Immature natural killer cell (primary cell): ENCODE measurements at regions not wholly inside any gene's neighbourhood (a gene's known extent, or its start where the extent isn't known, plus 50 kb on each side); places are given as distances from the start of the nearest gene placed in this dataset.
A peak's percentile ranks its signal among the peaks of the same experiment; 100 is the strongest.
"Not testable (repeated sequence)": the region's sequence is repeated elsewhere in the genome, so short reads cannot be mapped to it uniquely, and the experiment has no call there.

Experiments
- DNase-seq, 3 donors: peaks; one replicate each; pipeline ENCODE4 v3.0.0; 2022; ENCODE audit warnings: mixed read lengths in 1 of 3
- H3K27ac Mint-ChIP-seq, 6 donors: one replicate each; pipeline ENCODE4 v1.8.0; 2020; ENCODE audit warnings: mixed read lengths in 6 of 6, mild to moderate bottlenecking in 5 of 6, inconsistent platforms in 4 of 6, moderate library complexity in 3 of 6
- H3K27me3 Mint-ChIP-seq, 3 donors: one replicate each; pipeline ENCODE4 v1.8.0; 2020 to 2021; ENCODE audit warnings: low read depth in 3 of 3, mild to moderate bottlenecking in 3 of 3, mixed read lengths in 3 of 3, moderate library complexity in 3 of 3, inconsistent platforms in 1 of 3
- H3K36me3 Mint-ChIP-seq, 3 donors: one replicate each; pipeline ENCODE4 v1.8.0; 2020; ENCODE audit warnings: mixed read lengths in 3 of 3, inconsistent platforms in 2 of 3, mild to moderate bottlenecking in 2 of 3
- H3K4me1 Mint-ChIP-seq, 2 donors: one replicate each; pipeline ENCODE4 v1.8.0; 2020; ENCODE audit warnings: inconsistent platforms in 2 of 2, mild to moderate bottlenecking in 2 of 2, mixed read lengths in 2 of 2, moderate library complexity in 1 of 2
- H3K4me3 Mint-ChIP-seq, 5 donors: one replicate each; pipeline ENCODE4 v1.8.0; 2020; ENCODE audit warnings: mild to moderate bottlenecking in 5 of 5, mixed read lengths in 5 of 5, inconsistent platforms in 3 of 5, moderate library complexity in 3 of 5
- H3K9me3 Mint-ChIP-seq, 6 donors: one replicate each; pipeline ENCODE4 v1.8.0; 2020; ENCODE audit warnings: mild to moderate bottlenecking in 6 of 6, mixed read lengths in 6 of 6, inconsistent platforms in 4 of 6, moderate library complexity in 3 of 6

DNA sequence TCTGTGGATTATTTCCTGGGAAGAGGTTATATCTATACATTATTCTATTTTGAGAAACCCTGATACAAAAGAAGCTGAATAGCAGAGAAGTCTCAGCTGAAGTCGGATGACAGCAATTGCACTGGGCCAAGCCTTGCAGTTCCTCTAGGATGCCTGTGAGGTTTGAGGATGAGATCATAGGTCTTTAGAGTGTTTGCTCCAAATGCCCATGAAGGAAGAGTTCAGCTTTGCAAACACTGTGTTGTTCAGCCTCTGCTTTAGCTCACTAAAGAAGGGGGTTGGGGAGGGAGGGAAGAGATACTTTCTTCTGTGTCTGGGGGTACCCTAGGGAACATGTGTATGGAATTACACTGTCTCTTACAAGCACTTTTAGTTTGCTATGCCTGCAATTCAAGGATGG is 282.5 kb upstream of the NRP1 start:
- H3K9me3 Mint-ChIP-seq, result peaks cover 0 to 4% (median under 1%) of the 10 kb centered on the region in 6 donors
- H3K4me3 Mint-ChIP-seq, result no peak overlapping the region
- H3K27ac Mint-ChIP-seq, result no peak overlapping the region
- H3K27me3 Mint-ChIP-seq, result peaks cover 0 to 4% (median 1%) of the 10 kb centered on the region in 3 donors
- H3K36me3 Mint-ChIP-seq, result peaks cover 0 to 14% (median 9%) of the 10 kb centered on the region in 3 donors
- peaks cover 11 to 12% of the 10 kb centered on the region in 2 donors for H3K4me1 Mint-ChIP-seq
- no peak for DNase-seq

DNA sequence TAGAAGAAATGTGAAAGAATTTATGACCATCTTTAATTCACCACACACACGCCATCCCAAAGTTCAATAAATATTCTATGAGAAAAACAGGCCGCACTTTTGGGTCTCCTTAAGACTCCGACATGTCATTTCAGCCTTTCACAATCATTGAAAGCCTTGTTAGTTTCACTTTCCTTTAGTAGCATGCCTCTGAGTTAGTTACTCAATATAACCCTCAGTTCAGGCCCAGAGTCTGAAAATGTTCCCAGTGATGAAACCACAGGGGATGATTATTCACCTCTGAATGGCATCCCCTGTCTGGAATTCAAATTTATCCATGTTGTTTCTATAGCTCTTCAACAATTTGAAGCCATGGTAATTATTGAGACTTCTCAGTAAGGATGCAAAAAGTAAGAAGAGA is 278.1 kb upstream of the NRP1 start:
- H3K27ac Mint-ChIP-seq, result peak overlapping the region; percentile 11 to 83 (median 56)
- peaks cover 5 to 25% (median 19%) of the 10 kb centered on the region in 3 donors for H3K36me3 Mint-ChIP-seq
- peaks cover 0 to 16% (median 11%) of the 10 kb centered on the region in 6 donors for H3K9me3 Mint-ChIP-seq
- DNase-seq, result peak; percentile 9 to 41 (median 20)
- peaks cover 2 to 4% (median 2%) of the 10 kb centered on the region in 3 donors for H3K27me3 Mint-ChIP-seq
- peak overlapping the region in 4 of 5 donors; percentile 7 to 68 (median 42) for H3K4me3 Mint-ChIP-seq
- peaks cover 11 to 13% of the 10 kb centered on the region in 2 donors for H3K4me1 Mint-ChIP-seq

DNA sequence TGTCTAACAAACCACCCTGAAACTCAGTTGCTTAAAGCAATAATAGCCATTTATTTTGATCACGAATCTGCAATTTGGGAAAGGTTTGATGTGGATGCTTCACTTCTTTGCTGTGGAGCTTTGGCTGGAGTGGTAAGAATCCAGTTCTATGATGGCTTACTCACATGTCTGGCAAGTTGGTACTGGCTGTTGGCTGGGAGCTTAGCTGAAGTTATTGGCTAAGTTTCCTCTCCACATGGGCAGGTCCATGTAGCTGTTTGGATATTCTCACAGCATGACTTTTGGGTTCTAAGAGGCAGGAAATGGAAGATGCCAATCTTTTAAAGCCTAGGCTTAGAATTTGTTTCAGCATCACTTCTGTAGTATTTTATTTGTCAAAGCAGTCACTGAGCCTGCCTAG is 277.6 kb upstream of the NRP1 start:
- H3K4me3 Mint-ChIP-seq, result peak overlapping the region in 4 of 5 donors; percentile 7 to 68 (median 42)
- peaks cover 5 to 25% (median 19%) of the 10 kb centered on the region in 3 donors for H3K36me3 Mint-ChIP-seq
- H3K27ac Mint-ChIP-seq, result peak overlapping the region; percentile 11 to 83 (median 56)
- H3K4me1 Mint-ChIP-seq, result peaks cover 11 to 13% of the 10 kb centered on the region in 2 donors
- peaks cover 0 to 16% (median 11%) of the 10 kb centered on the region in 6 donors for H3K9me3 Mint-ChIP-seq
- H3K27me3 Mint-ChIP-seq, result peaks cover 2 to 4% (median 2%) of the 10 kb centered on the region in 3 donors
- DNase-seq, result no peak

DNA sequence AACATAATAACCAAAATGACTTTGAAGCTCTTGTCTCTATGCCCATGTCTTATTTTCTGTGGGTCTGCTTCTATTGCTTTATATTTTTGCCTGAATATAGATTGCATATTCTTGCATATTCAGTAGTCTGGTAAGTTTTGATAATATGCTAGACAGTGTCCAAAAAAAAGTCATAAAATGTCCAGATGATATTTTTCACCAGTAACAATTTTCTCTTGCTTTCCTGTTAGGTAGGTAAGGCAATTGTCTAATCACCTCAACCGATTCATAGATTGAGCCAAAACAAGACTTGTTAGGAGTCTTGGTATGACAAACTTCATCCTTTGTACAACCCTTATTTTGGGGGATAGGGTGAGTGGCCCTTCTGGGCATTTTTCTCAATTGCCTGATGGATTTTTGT is 277.0 kb upstream of the NRP1 start:
- DNase-seq, result no peak
- H3K9me3 Mint-ChIP-seq, result peaks cover 0 to 16% (median 11%) of the 10 kb centered on the region in 6 donors
- no peak overlapping the region for H3K4me3 Mint-ChIP-seq
- peaks cover 11 to 13% of the 10 kb centered on the region in 2 donors for H3K4me1 Mint-ChIP-seq
- peaks cover 2 to 7% (median 4%) of the 10 kb centered on the region in 3 donors for H3K27me3 Mint-ChIP-seq
- H3K36me3 Mint-ChIP-seq, result peaks cover 5 to 25% (median 19%) of the 10 kb centered on the region in 3 donors
- no peak overlapping the region for H3K27ac Mint-ChIP-seq

DNA sequence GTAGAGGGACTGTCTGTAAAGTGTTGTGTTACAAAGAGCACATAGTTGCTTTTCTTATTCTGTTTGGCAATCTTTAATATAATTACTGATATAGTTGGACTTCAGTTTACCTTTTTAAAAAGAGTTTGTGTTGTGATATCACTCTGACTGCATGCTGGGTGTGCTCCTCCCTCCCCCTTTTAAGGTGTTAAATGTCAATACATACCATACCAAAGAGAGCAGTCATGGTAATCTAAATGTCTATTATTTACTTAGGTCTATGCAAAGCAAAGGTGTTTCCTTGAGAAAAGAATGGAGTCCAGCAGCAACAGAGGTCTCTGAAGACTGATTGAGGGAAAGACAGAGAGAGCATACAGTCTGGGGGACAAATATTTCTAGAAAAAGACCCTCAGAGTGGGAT is 275.1 kb upstream of the NRP1 start:
- peaks cover 0 to 16% (median 11%) of the 10 kb centered on the region in 6 donors for H3K9me3 Mint-ChIP-seq
- H3K27me3 Mint-ChIP-seq, result peaks cover 2 to 11% (median 7%) of the 10 kb centered on the region in 3 donors
- no peak for DNase-seq
- peaks cover 11 to 13% of the 10 kb centered on the region in 2 donors for H3K4me1 Mint-ChIP-seq
- H3K4me3 Mint-ChIP-seq, result no peak overlapping the region
- H3K36me3 Mint-ChIP-seq, result peaks cover 5 to 25% (median 19%) of the 10 kb centered on the region in 3 donors
- H3K27ac Mint-ChIP-seq, result no peak overlapping the region

DNA sequence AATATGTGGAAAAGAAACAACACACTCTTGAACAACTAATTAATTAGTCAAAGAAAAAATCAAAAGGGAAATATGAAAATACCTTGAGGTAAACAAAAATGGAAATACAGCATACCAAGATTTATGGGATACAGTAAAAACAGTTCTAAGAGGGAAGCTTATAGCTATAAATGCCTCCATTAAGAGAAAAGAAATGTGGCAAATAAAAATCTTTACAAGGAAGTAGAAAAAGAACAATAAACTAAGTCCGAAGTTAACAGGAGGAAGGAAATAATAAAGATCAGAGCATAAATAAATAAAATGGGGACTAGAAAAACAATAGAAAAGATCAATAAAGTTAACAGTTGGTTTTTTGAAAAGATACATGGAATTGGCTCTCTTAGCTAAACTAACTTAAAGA is 267.8 kb upstream of the NRP1 start:
- Mint-ChIP-seq H3K4me1 (no peaks in the 10 kb centered on the region), H3K36me3 (peaks cover 0 to 6% (median 0%) of the 10 kb centered on the region in 3 donors)

DNA sequence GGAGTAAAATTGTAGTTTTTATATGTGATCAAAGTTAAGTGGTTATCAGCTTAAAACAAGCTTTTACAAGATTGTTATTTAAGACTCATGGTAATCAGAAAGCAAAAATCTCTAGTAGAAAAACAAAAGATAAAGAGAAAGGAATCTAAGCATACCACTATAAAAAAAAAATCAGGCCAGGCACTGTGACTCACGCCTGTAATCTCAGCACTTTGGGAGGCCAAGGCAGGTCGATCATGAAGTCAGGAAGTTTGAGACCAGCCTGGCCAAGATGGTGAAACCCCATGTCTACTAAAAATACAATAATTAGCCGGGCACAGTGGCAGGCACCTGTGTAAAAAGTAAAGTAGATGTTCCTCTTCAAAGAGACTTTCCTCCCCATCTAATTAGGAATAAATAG is 265.9 kb upstream of the NRP1 start:
- no peak overlapping the region for H3K4me3 Mint-ChIP-seq
- H3K27ac Mint-ChIP-seq, result no peak overlapping the region
- no peak for DNase-seq
- peaks cover 0 to 6% (median 0%) of the 10 kb centered on the region in 3 donors for H3K36me3 Mint-ChIP-seq
- H3K9me3 Mint-ChIP-seq, result peaks cover 1 to 12% (median 6%) of the 10 kb centered on the region in 6 donors
- no peaks in the 10 kb centered on the region for H3K4me1 Mint-ChIP-seq
- H3K27me3 Mint-ChIP-seq, result peaks cover 3 to 24% (median 3%) of the 10 kb centered on the region in 3 donors

More for the DNA sequence above, 267.8 kb upstream of the NRP1 start:
- H3K4me3 Mint-ChIP-seq, result no peak overlapping the region
- peaks cover 1 to 12% (median 6%) of the 10 kb centered on the region in 6 donors for H3K9me3 Mint-ChIP-seq
- no peak overlapping the region for H3K27ac Mint-ChIP-seq
- no peak for DNase-seq
- peaks cover 2 to 19% (median 9%) of the 10 kb centered on the region in 3 donors for H3K27me3 Mint-ChIP-seq

DNA sequence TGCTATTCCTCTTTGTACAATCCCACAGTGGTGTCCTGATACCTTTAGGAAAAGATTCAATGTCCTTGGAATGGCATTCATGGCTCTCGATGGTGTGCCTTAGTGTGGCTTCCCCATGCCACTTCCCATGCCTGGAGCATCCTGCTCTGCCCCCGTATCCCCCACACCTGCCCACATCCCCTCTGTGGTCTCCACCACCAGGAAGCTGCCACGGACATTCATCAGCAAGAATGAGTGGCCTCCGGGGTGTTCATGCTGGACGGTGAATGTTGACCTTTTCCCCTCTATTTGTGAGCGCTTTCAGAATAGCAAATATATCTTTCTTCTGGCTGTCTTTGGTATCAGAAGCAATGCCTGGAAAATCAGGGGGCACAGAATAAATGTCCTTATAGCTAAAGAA is 262.0 kb upstream of the NRP1 start:
- Mint-ChIP-seq H3K27me3 (peaks cover 3 to 27% (median 5%) of the 10 kb centered on the region in 3 donors), H3K4me1 (no peaks in the 10 kb centered on the region), H3K27ac (no peak overlapping the region), H3K9me3 (peaks cover 0 to 12% (median 6%) of the 10 kb centered on the region in 6 donors), H3K36me3 (peaks cover 0 to 6% (median 4%) of the 10 kb centered on the region in 3 donors), H3K4me3 (no peak overlapping the region)
- no peak for DNase-seq

DNA sequence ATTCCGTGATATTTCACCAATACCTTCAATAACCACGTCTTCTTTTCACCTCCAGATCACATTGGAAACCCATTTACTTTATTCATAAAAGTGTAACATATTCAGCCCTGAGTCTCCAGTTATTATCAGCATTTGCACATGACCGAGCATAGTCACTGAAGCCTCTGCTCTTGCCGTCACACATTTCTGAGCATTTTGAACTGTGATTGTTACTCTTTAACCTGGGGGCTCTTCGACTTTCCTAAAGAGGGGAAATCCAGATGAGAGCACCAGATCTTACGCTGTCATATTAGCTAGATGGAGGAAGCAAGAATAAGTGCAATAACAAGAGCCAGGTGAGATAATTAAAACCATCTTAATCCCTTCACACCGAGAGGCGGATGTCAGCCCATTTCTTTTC is 260.0 kb upstream of the NRP1 start:
- Mint-ChIP-seq H3K36me3 (peaks cover 0 to 6% (median 4%) of the 10 kb centered on the region in 3 donors), H3K27ac (no peak overlapping the region), H3K4me1 (no peaks in the 10 kb centered on the region), H3K4me3 (no peak overlapping the region), H3K9me3 (peaks cover 0 to 8% (median 5%) of the 10 kb centered on the region in 6 donors), H3K27me3 (peaks cover 3 to 19% (median 6%) of the 10 kb centered on the region in 3 donors)
- no peak for DNase-seq

DNA sequence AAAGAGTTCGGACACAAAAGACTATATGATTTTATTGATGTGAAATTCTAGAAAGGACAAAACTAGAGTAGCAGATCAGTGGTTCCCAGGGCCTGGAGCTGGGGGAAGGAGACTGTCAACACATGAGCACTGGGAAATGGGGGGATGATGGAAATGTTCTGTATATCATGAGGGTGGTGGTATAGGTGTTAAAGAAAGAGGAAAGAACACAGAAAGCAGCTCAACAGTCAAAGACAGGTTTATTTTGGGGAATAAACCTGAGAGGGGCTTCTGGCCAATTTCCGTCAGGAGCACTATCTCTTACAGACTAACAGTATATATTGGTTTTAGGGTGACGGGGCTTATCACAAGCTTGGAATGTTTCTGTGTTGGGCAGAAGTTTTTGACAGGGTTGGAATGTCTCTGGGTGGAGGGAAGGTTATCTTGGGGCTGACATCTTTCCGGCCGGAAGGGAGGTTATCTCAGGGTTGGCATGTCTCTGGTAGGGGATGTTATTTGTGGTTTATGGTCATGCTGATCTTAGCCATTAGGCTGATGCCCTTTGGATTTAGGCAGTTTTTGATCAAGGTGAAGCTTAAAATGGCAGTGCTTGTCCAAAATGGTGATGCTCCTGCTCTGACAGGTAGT is 254.6 kb upstream of the NRP1 start:
- no peak for DNase-seq
- peaks cover 3 to 9% (median 7%) of the 10 kb centered on the region in 3 donors for H3K27me3 Mint-ChIP-seq
- H3K4me3 Mint-ChIP-seq, result no peak overlapping the region
- no peak overlapping the region for H3K27ac Mint-ChIP-seq
- H3K9me3 Mint-ChIP-seq, result peaks cover 0 to 7% (median 0%) of the 10 kb centered on the region in 6 donors
- H3K36me3 Mint-ChIP-seq, result peaks cover 0 to 4% (median 0%) of the 10 kb centered on the region in 3 donors
- H3K4me1 Mint-ChIP-seq, result no peaks in the 10 kb centered on the region

DNA sequence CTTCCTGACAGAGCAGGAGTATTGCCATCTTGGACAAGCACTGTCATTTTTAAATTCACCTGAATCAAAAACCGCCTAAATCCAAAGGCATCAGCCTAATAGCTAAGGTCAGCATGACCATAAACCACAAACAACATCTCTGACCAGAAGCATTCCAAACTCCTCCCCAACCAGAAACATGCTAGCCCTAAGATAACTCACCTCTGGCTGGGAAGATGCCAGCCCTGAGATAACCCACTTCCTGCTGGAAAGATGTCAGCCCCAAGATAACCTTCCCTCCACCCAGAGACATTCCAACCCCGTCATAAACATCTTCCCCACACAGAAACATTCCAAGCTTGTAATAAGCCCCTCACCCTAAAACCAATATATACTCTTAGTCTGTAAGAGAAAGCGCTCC is 250.1 kb upstream of the NRP1 start:
- not testable (repeated sequence) for H3K4me1 Mint-ChIP-seq, H3K4me3 Mint-ChIP-seq, H3K36me3 Mint-ChIP-seq, H3K27me3 Mint-ChIP-seq, H3K27ac Mint-ChIP-seq, H3K9me3 Mint-ChIP-seq, DNase-seq

DNA sequence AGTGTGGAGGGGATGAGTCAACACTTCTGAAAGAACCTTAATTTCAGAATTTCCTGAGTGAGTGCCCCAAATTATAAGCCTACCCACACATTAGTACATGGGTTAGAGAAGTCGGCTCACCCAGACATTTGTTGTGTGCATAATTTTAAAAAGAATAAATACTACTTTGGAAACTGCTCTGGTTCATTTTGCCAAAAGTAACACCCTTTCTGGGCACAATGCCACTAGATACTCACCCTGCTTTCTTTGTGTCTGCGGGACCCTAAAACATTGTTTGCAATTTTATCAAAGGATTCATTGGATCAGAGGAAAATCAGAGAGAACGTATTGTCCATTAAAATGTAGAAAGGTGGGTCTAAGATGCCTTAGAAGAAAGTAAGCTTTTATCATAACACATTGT is 245.5 kb upstream of the NRP1 start:
- H3K27ac Mint-ChIP-seq, result no peak overlapping the region
- no peaks in the 10 kb centered on the region for H3K4me1 Mint-ChIP-seq
- H3K4me3 Mint-ChIP-seq, result no peak overlapping the region
- H3K9me3 Mint-ChIP-seq, result peaks cover 0 to 1% (median 0%) of the 10 kb centered on the region in 6 donors
- no peaks in the 10 kb centered on the region for H3K36me3 Mint-ChIP-seq
- no peak for DNase-seq
- H3K27me3 Mint-ChIP-seq, result peaks cover 4% of the 10 kb centered on the region in 3 donors

DNA sequence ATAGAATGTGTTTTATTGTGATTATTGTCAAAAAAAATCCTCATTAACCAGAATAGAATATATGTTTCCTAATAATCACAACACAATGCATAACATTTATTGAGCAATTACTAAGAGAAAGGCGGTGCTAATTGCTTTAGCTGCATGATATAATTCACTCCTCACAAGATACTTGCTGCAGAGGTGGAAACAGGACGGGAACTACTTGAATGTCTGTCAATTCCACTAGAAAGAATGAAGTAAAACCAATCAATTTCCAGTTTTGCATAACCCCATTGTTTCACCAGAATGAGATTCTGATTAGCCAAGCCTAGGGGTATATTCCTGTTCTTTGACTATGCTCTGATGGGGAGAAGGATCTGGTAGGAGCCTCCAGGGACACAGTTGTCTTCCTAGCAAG is 239.1 kb upstream of the NRP1 start:
- no peak for DNase-seq
- H3K36me3 Mint-ChIP-seq, result no peaks in the 10 kb centered on the region
- no peak overlapping the region for H3K4me3 Mint-ChIP-seq
- H3K9me3 Mint-ChIP-seq, result no peaks in the 10 kb centered on the region
- H3K27ac Mint-ChIP-seq, result no peak overlapping the region
- H3K27me3 Mint-ChIP-seq, result peaks cover 3 to 11% (median 3%) of the 10 kb centered on the region in 3 donors
- H3K4me1 Mint-ChIP-seq, result no peaks in the 10 kb centered on the region

DNA sequence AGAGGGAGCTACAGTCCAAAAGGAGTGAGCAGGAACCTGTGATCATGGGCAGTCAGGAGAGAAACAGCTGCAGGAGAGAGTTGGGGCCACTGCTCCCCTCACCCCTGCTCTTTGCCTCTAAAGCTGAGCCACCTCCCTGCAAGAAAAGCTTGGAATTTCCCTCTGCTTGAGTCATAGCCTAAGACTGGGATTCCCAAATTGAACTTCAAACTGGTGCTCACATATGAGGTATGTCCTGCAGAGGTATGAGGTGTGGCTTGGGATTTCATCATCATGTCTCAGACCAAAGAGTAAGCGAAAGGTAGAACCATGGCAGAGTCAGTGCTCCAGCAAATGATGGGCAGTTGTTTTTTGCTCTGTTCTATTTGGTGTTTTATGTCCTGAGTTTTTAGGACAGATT is 237.1 kb upstream of the NRP1 start:
- H3K27me3 Mint-ChIP-seq, result peaks cover 3 to 14% (median 3%) of the 10 kb centered on the region in 3 donors
- DNase-seq, result no peak
- H3K4me1 Mint-ChIP-seq, result no peaks in the 10 kb centered on the region
- no peak overlapping the region for H3K4me3 Mint-ChIP-seq
- no peaks in the 10 kb centered on the region for H3K9me3 Mint-ChIP-seq
- no peaks in the 10 kb centered on the region for H3K36me3 Mint-ChIP-seq
- no peak overlapping the region for H3K27ac Mint-ChIP-seq
